CMK (cell line): ENCODE measurements at regions not wholly inside any gene's neighbourhood (a gene's known extent, or its start where the extent isn't known, plus 50 kb on each side); places are given as distances from the start of the nearest gene placed in this dataset.
"Not testable (repeated sequence)": the region's sequence is repeated elsewhere in the genome, so short reads cannot be mapped to it uniquely, and the experiment has no call there.

Source experiments
- DNase-seq: peaks from one replicate; pipeline ENCODE4 v3.0.0-alpha.2; 2010; ENCODE audit warnings: low read depth

DNA sequence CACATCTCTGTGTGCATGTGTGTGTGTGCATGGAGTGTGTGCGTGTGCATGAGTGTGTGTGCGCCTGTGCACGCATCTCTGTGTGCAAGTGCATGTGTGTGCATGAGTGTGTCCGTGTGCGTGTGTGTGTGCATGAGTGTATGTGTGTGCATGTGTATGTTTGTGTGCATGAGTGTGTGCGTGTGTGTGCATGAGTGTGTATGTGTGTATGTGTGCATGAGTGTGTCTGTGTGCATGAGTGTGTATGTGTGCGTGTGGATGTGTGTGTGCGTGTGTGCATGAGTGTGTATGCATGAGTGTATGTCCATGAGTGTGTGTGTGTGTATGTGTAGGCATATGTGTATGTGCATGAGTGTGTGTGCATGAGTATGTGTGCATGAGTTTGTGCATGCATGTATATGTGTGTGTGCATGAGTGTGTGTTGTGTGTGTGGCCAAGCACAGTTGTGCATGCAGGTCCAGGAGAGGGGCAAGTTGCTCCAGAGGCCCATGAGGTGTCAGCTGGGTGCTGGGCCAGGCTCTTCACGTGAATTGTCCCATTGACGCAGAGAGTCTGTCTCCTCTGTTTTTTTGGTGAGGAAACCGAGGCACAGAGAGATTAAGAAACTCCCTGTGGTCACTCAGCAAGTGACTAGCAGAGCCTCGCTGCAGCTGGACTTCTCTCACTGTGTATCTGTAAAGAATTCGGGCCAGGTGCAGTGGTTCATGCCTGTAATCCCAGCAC lies 75.5 kb downstream of the ASB1 start:
- no peak for DNase-seq

DNA sequence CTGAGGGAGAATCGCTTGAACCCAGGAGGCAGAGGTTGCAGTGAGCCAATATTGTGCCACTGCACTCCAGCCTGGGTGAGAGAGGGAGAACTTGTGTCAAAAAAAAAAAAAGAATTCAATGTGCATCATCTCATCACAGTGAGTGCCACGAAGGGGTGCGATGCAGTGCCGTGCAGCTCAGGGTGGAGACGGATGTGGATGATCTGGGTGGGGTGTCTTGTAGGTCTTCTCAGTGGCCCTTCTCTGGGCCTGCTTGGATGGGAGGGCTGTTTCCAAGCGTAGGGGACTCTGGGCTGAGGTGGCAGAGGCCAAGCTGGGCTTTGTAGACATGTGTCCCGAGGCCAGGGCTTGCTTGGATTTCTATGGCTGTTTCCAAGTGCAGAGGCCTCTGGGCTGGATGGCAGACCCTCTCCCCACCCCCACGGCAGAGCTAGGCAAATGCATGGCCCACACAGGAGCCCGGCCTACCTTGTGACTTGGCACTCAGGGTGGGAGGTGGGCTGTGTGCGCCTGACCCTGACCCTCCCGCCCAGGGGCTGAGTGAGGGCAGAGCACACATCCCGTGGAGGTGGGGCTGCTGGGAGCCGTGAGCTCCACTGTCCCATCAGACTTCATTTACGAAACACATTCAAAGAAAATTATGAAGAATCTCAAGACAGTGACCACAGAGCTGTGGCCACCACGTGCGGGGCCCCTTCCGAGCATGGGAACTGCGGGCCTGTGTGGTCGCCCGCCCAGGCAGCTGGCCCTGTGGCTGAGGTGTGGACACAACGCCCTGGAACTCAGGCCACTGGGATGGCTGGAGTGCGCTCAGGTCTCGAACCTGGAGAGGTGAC lies 76.4 kb downstream of the ASB1 start:
- DNase-seq = no peak

DNA sequence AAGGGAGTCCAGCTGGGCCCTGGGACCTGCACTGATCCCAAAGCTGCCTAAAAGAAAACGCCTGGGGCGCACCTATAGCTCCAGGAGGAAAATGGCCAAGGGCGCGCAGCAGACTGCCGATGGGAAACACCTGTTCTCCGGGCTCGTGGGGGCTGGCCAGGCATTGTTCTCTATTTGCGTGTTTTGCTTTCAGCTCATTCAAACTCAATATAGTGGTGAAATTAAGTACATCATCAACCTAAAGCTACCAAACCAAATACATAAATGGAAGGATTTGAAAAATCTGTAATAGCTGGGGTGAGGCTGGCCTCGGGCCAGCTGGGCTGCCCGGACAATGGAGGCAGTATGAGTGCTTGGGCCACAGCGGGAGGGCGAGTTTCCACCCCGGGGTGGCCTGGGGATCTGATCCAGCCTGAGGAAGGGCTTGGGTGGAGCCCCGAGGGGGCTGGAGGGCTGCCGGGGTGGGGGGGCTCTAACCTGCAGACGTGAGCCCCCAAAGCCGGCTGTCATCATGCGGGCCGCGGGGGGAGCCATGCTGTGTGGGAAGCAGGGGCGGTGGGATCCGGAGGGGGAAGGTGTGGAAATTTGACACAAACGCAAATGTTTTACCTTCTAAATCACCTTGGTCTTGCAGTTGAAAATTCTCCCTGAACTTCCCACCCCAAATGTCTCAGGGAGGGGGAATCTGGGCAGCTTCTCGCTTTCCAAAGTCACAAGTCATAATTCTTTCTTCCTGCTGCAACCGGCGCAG lies 77.6 kb downstream of the ASB1 start:
- DNase-seq = no peak

DNA sequence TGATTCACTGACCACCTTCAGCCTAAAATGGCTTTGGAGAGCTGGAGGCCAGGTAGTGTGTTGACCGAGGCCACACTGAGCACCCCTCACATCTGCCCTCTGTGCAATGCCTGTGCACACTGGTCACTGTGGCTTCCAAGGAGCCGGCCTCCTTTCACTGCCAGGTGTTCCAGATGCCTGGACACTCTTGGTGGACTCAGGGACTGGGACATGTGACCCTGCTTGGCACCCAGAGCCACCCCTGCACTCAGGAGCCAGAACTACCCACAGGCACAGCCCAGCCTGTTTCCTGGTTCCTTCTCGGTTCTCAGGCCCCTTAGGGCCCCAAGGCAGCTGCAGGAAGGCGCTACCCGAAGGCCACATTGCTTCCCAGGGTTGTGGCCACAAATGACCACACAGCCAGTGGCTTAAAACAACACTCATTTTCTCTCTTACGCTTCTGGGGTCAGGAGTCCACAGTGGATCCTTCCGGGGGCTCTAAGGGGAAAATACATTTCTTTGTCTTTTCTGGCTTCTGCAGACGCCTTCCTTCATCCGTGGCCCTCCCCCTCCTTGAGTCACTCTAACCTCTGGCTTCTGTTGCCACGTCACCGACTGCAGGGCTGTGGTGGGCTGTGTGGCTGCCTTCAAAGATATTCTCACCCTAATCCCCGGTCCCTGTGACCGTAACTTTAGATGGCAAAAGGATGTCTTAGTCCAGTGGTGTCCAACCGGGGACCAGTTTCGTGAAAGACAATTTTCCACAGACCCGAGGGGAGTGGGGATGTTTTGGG lies 78.6 kb downstream of the ASB1 start:
- no peak for DNase-seq

DNA sequence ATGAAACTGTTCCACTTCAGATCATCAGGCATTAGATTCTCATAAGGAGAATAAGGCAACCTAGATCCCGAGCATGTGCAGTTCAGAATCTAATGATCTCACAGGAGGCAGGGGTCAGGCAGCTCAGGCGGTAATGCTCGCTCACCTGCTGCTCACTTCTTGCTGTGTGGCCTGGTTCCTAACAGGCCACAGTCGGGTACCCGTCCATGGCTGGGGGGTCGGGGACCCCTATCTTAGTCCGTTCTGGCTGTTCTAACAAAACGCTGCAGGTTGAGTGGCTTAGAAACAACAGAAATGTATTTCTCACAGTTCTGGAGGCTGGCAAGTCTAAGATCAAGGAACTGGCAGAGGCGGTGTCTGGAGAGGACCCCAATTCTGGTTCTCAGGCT lies 79.2 kb downstream of the ASB1 start:
- DNase-seq = no peak

DNA sequence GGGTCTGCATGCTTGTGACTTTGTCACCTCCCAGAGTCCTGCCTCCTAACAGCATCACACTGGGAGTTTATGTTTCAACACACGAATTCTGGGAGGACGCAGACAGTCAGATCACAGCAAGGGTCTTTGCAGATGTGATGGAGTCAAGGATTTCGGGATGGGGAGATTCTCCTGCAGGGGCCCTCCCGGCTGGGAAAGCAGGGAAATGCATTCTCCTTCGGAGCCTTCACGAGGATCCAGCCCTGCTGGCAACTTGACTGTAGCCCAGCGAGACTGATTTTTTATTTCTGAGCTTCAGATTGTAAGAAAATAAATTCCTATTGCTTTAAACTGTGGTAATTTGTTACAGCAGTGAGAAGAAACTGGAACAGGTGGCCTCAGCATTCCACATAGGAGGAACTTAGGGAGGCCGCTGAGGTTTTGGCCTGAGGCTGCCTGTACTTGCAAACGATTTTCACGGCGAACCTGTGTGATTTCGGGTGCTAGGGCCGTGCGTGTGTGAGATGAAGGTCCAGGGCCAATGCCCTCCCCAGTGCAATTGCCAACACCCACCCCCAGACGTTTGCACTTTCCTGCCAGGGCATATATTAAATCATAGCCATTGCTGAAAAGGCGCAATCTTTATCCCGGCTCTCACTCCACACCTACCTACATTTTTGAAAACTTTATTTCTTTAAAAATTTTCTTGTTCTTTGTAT lies 79.8 kb downstream of the ASB1 start:
- DNase-seq = no peak

DNA sequence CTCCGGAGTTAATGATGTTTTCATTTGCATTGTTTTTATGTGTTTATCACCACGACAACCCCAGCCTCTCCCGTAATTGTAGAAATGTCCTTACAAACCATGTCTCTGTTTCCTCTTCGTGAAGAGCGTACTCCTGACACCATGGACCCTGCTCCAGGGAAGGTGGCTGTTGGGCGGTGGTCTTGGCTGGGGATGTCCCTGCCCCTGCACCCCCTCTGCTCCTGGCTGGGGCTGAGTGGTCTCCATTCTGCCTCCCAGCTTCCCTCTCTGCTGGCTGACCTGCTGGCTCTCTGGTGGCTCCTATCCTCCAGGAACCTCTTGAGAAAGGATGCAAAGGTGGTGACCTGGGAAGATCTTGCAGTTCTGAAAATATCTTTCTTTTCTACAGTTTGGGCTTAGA lies 81.1 kb downstream of the ASB1 start:
- no peak for DNase-seq

DNA sequence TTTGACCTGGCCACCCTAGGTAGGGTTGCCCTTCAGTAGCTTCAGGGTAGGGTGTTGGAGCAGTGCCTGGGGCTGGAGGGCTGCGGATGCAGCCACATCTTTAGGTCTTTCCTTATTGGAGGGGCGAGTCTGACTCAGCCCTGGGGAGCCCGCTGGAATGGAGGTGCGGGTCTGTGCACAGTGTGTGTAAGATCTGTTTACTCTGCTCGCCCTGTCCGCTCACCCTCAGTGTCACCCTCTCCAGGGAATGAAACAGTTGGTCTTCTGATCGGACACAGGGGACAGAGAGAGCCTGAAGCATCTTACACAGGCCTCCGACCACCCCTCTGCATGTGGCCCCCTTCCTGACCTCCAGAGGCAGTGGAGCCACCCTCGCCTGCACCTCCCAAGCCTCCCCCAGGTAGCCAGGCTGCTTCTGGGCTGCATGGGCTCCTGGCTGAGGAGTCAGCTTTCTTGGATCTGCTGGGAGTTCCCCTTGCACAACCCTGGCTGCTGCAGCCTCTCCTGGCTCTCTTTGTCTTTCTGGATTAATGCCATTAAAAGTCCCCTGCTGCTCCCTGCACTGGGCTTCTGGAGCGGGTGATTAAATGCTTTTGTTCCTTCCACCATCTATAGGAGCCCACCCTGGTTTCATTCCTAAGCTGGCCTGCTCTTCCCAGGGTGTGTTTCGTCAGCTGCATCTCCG lies 82.6 kb downstream of the ASB1 start:
- no peak for DNase-seq

DNA sequence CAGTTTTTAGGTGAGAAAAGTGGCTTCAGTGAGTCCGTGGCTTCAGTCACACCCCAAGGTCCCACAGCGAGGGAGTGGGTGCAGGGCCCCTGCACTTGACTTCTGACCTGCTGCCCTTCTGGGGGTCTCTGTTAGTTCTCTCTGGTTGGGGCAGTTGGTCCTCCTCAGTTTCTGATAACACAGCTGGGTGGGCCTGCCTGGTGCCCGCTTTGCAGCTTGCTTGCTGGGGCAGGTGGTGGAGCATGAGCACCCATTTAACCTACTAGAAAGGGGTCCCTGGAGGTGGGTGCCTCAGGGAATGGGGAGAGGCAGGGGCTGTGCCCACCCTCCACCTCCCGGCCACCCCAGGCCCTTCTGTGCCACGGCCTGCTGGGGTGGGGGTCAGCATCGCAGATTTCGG lies 83.2 kb downstream of the ASB1 start:
- DNase-seq = no peak

DNA sequence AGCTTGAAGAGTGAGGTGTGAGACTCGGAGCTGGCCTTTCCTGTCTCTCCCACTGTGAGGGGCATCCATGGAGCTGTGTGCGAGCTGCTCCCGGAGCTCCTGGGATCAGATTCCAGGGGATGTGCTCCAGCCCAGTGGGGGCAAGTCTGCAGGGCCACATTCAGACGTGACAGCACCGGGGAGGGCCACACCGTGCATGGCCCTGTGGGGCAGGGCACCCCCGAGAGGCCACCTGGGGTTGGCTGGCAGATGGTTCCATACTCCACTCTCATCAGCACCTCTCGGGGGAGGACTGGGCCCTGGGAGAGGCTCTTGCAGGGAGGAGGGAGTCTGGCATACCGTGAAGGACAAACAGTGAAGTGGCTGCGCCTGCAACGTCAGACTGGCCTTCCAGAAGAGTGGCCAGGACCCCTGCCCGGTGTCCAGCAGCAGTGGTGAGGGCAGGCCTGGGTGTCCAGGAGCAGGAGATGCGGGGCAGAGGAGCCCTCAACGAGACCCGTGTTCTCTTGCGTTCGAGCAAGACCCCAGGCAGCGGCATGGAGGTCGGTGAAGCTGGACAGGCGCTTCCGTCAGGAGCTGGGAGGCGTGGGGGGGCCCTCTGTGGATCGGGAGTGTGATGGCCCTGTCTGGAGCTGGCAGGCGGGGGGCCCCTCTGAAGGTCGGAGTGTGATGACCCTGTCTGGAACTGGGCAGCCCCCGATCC lies 84.3 kb downstream of the ASB1 start:
- no peak for DNase-seq

DNA sequence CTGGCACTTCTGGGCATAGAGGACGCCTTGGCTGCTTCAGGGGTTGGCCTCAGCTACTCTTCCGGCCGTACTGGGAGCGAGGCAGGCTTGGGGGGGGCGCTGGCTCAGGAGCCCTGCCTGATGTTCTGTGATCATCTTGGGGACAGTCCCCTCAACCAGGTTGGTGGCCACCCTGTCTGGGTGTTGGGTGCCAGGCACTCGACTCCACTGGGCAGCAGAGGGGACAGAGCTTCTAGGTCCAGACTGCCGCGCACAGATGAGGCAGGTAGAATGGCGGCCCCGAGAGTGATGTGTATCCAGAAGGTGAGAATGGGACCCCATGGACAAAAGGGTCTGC lies 84.9 kb downstream of the ASB1 start:
- DNase-seq = no peak

DNA sequence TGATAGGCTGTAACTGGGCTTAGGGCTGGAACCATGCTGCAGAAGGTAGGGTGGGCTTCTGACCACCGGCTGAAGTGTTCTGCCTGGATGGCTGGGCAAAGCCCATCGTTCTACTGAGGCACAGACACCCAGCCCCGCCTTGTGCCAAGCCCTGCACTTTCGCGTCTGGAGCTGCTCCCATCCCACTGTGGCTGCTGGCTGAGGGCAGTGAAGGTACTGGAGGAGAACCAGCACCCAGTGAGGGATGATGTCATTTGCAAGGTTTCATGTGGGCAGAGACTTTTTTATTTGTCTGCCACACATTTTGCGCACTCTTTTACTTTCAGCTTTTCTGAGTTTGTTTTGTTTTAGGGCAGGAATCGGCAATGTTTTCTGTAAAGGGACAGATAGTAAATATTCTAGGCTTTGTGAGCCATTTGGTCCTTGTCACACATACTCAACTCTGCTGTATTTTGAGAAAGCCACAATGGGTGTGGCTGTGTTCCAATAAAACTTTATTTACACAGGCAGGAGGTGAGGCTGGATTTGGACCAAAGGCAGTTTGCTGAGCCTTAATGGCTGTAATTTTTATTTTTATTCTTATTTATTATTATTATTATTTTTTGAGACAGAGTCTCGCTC lies 85.6 kb downstream of the ASB1 start:
- DNase-seq = no peak

DNA sequence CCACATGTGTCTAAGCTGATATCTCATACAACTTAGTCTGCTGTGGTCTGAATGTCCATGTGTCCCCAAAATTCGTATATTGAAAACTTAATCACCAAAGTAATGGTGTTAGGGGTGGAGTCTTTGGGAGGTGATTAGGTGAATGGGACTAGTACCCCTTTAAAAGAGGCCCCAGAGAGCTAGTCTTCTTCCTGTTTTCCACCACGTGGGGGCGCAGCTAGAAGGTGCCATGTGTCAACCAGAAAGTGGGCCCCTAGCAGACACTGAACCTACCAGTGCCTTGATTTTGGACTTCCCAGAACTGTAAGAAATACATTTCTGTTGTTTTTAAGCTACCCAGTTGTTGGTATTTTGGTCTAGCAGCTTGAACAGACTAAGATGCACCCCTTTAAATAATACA lies 86.6 kb downstream of the ASB1 start:
- no peak for DNase-seq

DNA sequence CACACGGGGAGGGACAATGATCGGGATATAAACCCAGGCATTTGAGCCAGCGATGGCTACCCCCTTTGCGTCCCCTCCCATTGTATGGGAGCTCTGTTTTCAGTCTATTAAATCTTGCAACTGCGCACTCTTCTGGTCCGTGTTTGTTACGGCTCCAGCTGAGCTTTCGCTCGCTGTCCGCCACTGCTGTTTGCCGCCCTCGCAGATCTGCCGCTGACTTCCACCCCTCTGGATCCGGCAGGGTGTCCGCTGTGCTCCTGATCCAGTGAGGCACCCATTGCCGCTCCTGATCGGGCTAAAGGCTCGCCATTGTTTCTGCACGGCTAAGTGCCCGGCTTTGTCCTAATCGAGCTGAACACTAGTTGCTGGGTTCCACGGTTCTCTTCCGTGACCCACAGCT lies 87.3 kb downstream of the ASB1 start:
- DNase-seq = not testable (repeated sequence)

DNA sequence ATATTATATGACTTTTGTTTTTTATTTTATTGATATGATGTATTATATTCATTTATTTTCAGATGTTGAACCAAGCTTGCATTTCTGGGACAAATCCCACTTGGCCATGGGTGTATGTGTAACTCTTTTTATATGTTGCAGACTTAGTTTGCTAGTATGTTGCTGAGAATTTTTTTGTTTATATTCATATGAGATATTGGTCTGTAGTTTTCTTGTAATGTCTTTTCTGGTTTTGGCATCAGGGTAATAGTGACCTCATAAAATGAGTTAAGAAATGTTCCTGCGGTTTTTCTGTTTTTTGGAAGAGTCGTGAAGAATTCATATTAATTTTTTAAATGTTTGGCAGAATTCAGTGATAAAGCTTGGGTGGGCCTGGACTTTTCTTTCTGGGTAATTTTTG lies 88.7 kb downstream of the ASB1 start:
- DNase-seq = no peak

DNA sequence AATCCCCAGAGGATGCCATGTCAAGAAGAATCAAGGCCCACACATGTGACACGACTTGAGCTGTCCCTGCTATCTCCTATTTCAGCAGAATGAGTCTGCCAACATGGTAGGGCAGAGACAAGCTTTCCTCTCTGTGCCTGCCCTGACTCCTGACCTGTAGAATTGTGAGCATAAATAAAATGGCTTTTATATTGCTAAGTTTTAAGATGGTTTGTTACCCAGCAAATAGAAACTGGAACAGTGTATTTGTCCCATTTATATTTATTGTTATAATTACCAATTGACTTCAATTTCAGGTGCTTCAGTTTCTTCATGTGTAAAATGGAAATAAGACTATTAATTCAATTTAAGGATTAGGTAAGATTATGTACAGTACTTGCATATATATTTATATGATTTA lies 90.5 kb downstream of the ASB1 start:
- no peak for DNase-seq

DNA sequence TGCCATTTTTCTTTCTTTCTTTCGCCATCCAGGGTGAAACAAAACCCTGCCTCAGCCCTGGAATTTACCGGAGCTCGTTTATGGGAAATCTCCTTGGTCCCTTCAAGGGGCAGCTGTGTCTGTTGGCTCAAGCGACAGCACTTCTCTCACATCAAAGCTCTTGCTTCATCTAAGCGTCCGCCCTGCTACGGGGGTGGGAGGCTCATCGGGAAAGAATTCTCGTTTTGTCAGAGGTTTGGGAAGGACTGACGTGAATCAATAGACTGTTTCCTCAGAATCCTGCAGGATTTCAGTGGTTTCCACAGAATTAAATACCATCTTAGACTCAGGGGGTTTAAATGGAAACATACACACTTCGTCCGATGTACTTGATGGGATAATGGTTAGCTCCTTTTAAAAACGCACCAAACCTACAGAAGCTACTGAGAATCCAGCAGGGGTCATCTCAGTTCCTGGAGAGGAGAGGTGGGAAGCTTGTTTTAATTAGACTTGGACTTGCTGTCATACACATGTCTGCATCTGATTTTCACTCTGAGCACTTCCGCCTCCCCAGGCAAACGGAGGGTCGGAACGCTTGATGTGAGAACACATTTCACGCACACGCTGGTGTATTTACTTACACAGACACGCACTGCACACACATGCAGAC lies 91.6 kb downstream of the ASB1 start:
- no peak for DNase-seq

DNA sequence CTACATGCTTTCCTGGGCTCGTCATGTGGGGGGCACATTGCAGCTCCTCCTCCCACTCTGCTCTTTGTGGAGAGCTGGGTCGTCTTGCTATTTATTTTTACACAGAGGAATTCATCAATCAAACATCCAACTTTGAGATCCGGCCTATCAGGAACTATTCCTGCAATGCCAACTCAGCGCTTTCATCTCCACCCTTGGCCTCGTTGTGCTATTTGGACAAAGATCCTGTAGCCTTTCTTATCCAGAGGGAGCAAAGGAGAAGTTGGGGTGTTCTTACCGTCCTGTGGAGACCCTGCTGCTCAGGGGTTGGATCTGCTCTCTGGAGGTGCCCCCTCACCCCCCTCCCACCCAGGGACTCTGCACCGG lies 92.1 kb downstream of the ASB1 start:
- no peak for DNase-seq

DNA sequence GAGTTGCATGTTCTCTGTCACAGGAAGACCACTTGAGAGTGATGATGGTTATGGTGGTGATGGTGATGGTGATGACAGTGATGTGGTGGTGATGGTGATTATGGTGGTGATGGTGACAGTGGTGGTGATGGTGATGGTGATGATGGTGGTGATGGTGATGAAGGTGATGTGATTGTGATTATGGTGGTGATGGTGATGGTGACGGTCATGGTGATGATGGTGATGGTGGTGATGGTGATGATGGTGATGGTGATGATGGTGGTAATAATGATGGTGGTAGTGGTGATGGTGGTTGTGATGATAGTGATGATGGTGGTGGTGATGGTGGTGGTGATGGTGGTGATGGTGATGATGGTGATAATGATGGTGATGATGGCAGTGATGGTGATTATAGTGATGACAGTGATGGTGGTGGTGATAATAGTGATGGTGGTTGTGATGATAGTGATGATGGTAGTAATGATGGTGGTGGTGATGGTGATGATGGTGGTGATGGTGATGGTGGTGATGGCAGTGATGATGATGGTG lies 93.7 kb downstream of the ASB1 start:
- no peak for DNase-seq
